Endothelial cell (in vitro differentiated cells): ENCODE measurements at regions not wholly inside any gene's neighbourhood (a gene's known extent, or its start where the extent isn't known, plus 50 kb on each side); places are given as distances from the start of the nearest gene placed in this dataset.

Experiments
- DNase-seq: peaks from one replicate; pipeline ENCODE4 v3.0.0; 2021; ENCODE audit warnings: low spot score
- H3K27ac Mint-ChIP-seq: one replicate; pipeline ENCODE4 v1.8.0; 2021; ENCODE audit warnings: mixed read lengths, inconsistent platforms; ENCODE audit not compliant: unreplicated experiment
- H3K27me3 Mint-ChIP-seq: one replicate; pipeline ENCODE4 v1.8.0; 2021; ENCODE audit warnings: mild to moderate bottlenecking, moderate library complexity, mixed read lengths, inconsistent platforms; ENCODE audit not compliant: unreplicated experiment
- H3K36me3 Mint-ChIP-seq: one replicate; pipeline ENCODE4 v1.8.0; 2021; ENCODE audit warnings: mild to moderate bottlenecking, low read depth, mixed read lengths, inconsistent platforms; ENCODE audit not compliant: unreplicated experiment
- H3K4me1 Mint-ChIP-seq: one replicate; pipeline ENCODE4 v1.8.0; 2021; ENCODE audit warnings: mild to moderate bottlenecking, mixed read lengths, inconsistent platforms; ENCODE audit not compliant: unreplicated experiment
- H3K4me3 Mint-ChIP-seq: one replicate; pipeline ENCODE4 v1.8.0; 2021; ENCODE audit warnings: mild to moderate bottlenecking, mixed read lengths, inconsistent platforms; ENCODE audit not compliant: unreplicated experiment
- H3K9me3 Mint-ChIP-seq: one replicate; pipeline ENCODE4 v1.8.0; 2021; ENCODE audit warnings: mixed read lengths, inconsistent platforms; ENCODE audit not compliant: unreplicated experiment
- CTCF ChIP-seq: fragments of 200-600 bp; sonication (generic); IDR thresholded peaks from one replicate; pipeline ENCODE4 v1.5.0; 2021; ENCODE audit warnings: antibody characterized with exemption; ENCODE audit not compliant: unreplicated experiment

- H3K9me3 Mint-ChIP-seq = no peaks in the 10 kb centered on the region
- peaks cover 10% of the 10 kb centered on the region for H3K27me3 Mint-ChIP-seq
- no peak for DNase-seq
- TF ChIP-seq CTCF = no peak
- H3K27ac Mint-ChIP-seq = no peak overlapping the region
- H3K4me1 Mint-ChIP-seq = peaks cover 5% of the 10 kb centered on the region
- no peaks in the 10 kb centered on the region for H3K36me3 Mint-ChIP-seq
- no peak overlapping the region for H3K4me3 Mint-ChIP-seq
These were observed 94.9 kb upstream of the PJA1 start for GRCh38 chrX:69260169-69260568.

GRCh38 chrX:69258893-69259292, 93.6 kb upstream of the PJA1 start:
- Mint-ChIP-seq H3K9me3 (no peaks in the 10 kb centered on the region), H3K4me1 (peaks cover 5% of the 10 kb centered on the region), H3K27me3 (peaks cover 10% of the 10 kb centered on the region), H3K27ac (no peak overlapping the region), H3K4me3 (no peak overlapping the region), H3K36me3 (no peaks in the 10 kb centered on the region)
- DNase-seq = no peak
- TF ChIP-seq CTCF = no peak

GRCh38 chrX:69257499-69258127, 92.4 kb upstream of the PJA1 start:
- Mint-ChIP-seq H3K27ac (no peak overlapping the region), H3K27me3 (peaks cover 6% of the 10 kb centered on the region), H3K4me1 (no peaks in the 10 kb centered on the region), H3K4me3 (no peak overlapping the region), H3K9me3 (no peaks in the 10 kb centered on the region), H3K36me3 (no peaks in the 10 kb centered on the region)
- TF ChIP-seq CTCF = no peak
- no peak for DNase-seq

- DNase-seq = no peak
- Mint-ChIP-seq H3K4me1 (no peaks in the 10 kb centered on the region), H3K36me3 (no peaks in the 10 kb centered on the region), H3K27ac (no peak overlapping the region), H3K9me3 (no peaks in the 10 kb centered on the region), H3K4me3 (no peak overlapping the region), H3K27me3 (peaks cover 5% of the 10 kb centered on the region)
- no peak for TF ChIP-seq CTCF
These were observed 91.0 kb upstream of the PJA1 start for GRCh38 chrX:69256291-69256565.

- Mint-ChIP-seq H3K27ac (no peak overlapping the region), H3K36me3 (no peaks in the 10 kb centered on the region), H3K9me3 (no peaks in the 10 kb centered on the region), H3K27me3 (peaks cover 5% of the 10 kb centered on the region), H3K4me1 (no peaks in the 10 kb centered on the region), H3K4me3 (no peak overlapping the region)
- TF ChIP-seq CTCF = no peak
- no peak for DNase-seq
These were observed 90.4 kb upstream of the PJA1 start for GRCh38 chrX:69255441-69256290.
